HCT116 (cell line): ENCODE measurements at regions not wholly inside any gene's neighbourhood (a gene's known extent, or its start where the extent isn't known, plus 50 kb on each side); places are given as distances from the start of the nearest gene placed in this dataset.

ENCODE experiments used
- ATAC-seq: fragments of 200-7000 bp; cut with Tn5 transposase; 2 replicates; pipeline ENCODE4 v1.9.1; 2020; ENCODE audit warnings: mild to moderate bottlenecking, moderate library complexity
- BruUV-seq: library from RNA; stranded (reverse); fragments of 400-500 nt; replicated peaks from 2 replicates; lab custom pipeline; 2021; lab: Mats Ljungman, UMichigan
- CTCF ChIA-PET: fragments of 300-600 bp; sonication (Branson Sonifier 250); formaldehyde crosslinking; loops from one replicate; lab custom pipeline; 2021; ENCODE audit warnings: antibody characterized with exemption; lab: Charles Lee
- POLR2A ChIA-PET: fragments of 300-600, 350-600 bp; sonication (Branson Sonifier 250); formaldehyde crosslinking; loops from one replicate; lab custom pipeline; 2021; ENCODE audit warnings: antibody characterized with exemption; lab: Charles Lee
- RAD21 ChIA-PET, 2 experiments: fragments of 300-600 bp; sonication (Branson Sonifier 250); formaldehyde crosslinking; loops; one replicate each; lab custom pipeline; 2023; ENCODE audit warnings: low total read pairs in 2 of 2; ENCODE audit not compliant: uncharacterized antibody in 2 of 2, unreplicated experiment in 2 of 2, low non-redundant PET in 1 of 2; lab: Charles Lee
- DNase-seq: peaks from one replicate; pipeline ENCODE4 v3.0.0-alpha.2; 2010; ENCODE audit warnings: low read depth, low spot score
- H2AFZ ChIP-seq: fragments of 200-600 bp; shearing (Covaris generic), sonication (generic); 2 replicates; pipeline ENCODE4 v1.6.1; 2017; ENCODE audit warnings: low read depth, mixed run types, mixed read lengths, antibody characterized with exemption, low read length; ENCODE audit not compliant: poor library complexity, severe bottlenecking
- H3K27ac ChIP-seq: 2 replicates; pipeline ENCODE4 v1.5.1; 2012; ENCODE audit warnings: low read depth, low read length
- H3K27me3 ChIP-seq: fragments of 200-600 bp; sonication (generic); 2 replicates; pipeline ENCODE4 v1.6.1; 2016; ENCODE audit warnings: mixed run types, low read length, mixed read lengths; ENCODE audit not compliant: insufficient read depth
- H3K36me3 ChIP-seq, 2 experiments: fragments of 200-500 bp in 1 of 2; fragments of 200-600 bp in 1 of 2; sonication (Bioruptor generic) in 1 of 2; sonication (generic) in 1 of 2; 2 replicates each; pipeline versions ENCODE4 v1.5.1 to v1.6.1; 2014 to 2016; ENCODE audit warnings: low read length in 2 of 2, inconsistent platforms in 1 of 2, mixed read lengths in 1 of 2, mixed run types in 1 of 2; ENCODE audit not compliant: insufficient read depth in 2 of 2, control insufficient read depth in 1 of 2
- H3K4me1 ChIP-seq, 2 experiments: fragments of 200-600 bp in 1 of 2; sonication (generic) in 1 of 2; 2 replicates each; pipeline versions ENCODE4 v1.5.1 to v1.6.1; 2012 to 2017; ENCODE audit warnings: low read length in 2 of 2, inconsistent platforms in 1 of 2, mild to moderate bottlenecking in 1 of 2, mixed read lengths in 1 of 2, mixed run types in 1 of 2, moderate library complexity in 1 of 2; ENCODE audit not compliant: insufficient read depth in 2 of 2, control insufficient read depth in 1 of 2
- H3K4me2 ChIP-seq: fragments of 200-600 bp; sonication (generic); 2 replicates; pipeline ENCODE4 v1.6.1; 2017; ENCODE audit warnings: mixed run types, low read length, mixed read lengths
- H3K4me3 ChIP-seq, 2 experiments: fragments of 200-600 bp in 1 of 2; sonication (generic) in 1 of 2; replicated peaks in 1 of 2; 2 replicates each; pipeline ENCODE4 v1.5.1; 2011 to 2016; ENCODE audit warnings: low read length in 2 of 2, control low read depth in 1 of 2, low read depth in 1 of 2, mild to moderate bottlenecking in 1 of 2, mixed read lengths in 1 of 2, mixed run types in 1 of 2
- H3K79me2 ChIP-seq: fragments of 200-600 bp; sonication (generic); 2 replicates; pipeline ENCODE4 v1.6.1; 2017; ENCODE audit warnings: mild to moderate bottlenecking, mixed run types, low read length, moderate library complexity, mixed read lengths; ENCODE audit not compliant: insufficient read depth
- H3K9ac ChIP-seq: fragments of 200-600 bp; sonication (generic); 2 replicates; pipeline ENCODE4 v1.6.1; 2016; ENCODE audit warnings: low read length, mixed read lengths
- H3K9me2 ChIP-seq: fragments of 200-600 bp; sonication (generic), shearing (Covaris generic); 2 replicates; pipeline ENCODE4 v1.6.1; 2017; ENCODE audit warnings: mixed run types, mild to moderate bottlenecking, moderate library complexity; ENCODE audit not compliant: insufficient read depth
- H3K9me3 ChIP-seq, 2 experiments: fragments of 200-500 bp in 1 of 2; fragments of 200-600 bp in 1 of 2; sonication (Bioruptor generic) in 1 of 2; sonication (generic) in 1 of 2; 2 replicates each; pipeline ENCODE4 v1.6.1; 2014 to 2017; ENCODE audit warnings: low read length in 2 of 2, mixed read lengths in 2 of 2, inconsistent platforms in 1 of 2, low read depth in 1 of 2, mild to moderate bottlenecking in 1 of 2, mixed run types in 1 of 2, moderate library complexity in 1 of 2; ENCODE audit not compliant: control insufficient read depth in 1 of 2, insufficient read depth in 1 of 2
- H4K20me1 ChIP-seq: fragments of 200-600 bp; sonication (generic), shearing (Covaris generic); 2 replicates; pipeline ENCODE4 v1.6.1; 2017; ENCODE audit warnings: mixed run types, mild to moderate bottlenecking, moderate library complexity; ENCODE audit not compliant: insufficient read depth
- CBX3 ChIP-seq: IDR thresholded peaks from 2 replicates; pipeline ENCODE4 v1.6.1; 2012; ENCODE audit warnings: low read depth
- EGR1 ChIP-seq: IDR thresholded peaks from 2 replicates; pipeline ENCODE4 v1.6.1; 2012; ENCODE audit warnings: low read depth
- ELF1 ChIP-seq: IDR thresholded peaks from 2 replicates; pipeline ENCODE4 v1.6.1; 2012; ENCODE audit warnings: low read depth, borderline replicate concordance
- EZH2phosphoT487 ChIP-seq: fragments of 200-600 bp; IDR thresholded peaks from 2 replicates; pipeline ENCODE4 v1.6.1; 2018; ENCODE audit warnings: antibody characterized with exemption, borderline replicate concordance
- FOSL1 ChIP-seq: IDR thresholded peaks from 2 replicates; pipeline ENCODE4 v1.6.1; 2012; ENCODE audit warnings: low read depth
- POLR2A ChIP-seq: IDR thresholded peaks from 2 replicates; pipeline ENCODE4 v1.7.0; 2011; ENCODE audit warnings: borderline replicate concordance; ENCODE audit not compliant: insufficient read depth, insufficient read length; ENCODE audit errors: extremely low read depth
- POLR2AphosphoS5 ChIP-seq: IDR thresholded peaks from 2 replicates; pipeline ENCODE4 v1.6.1; 2011; ENCODE audit warnings: mild to moderate bottlenecking, low read depth, low read length, moderate library complexity
- REST ChIP-seq: IDR thresholded peaks from 2 replicates; pipeline ENCODE4 v1.6.1; 2012; ENCODE audit warnings: low read depth
- SP1 ChIP-seq: IDR thresholded peaks from 2 replicates; pipeline ENCODE4 v1.6.1; 2012; ENCODE audit warnings: low read depth
- SRF ChIP-seq: IDR thresholded peaks from 2 replicates; pipeline ENCODE4 v1.6.1; 2012; ENCODE audit warnings: low read depth
- YY1 ChIP-seq: IDR thresholded peaks from 2 replicates; pipeline ENCODE4 v1.6.1; 2011; ENCODE audit warnings: low read length, low read depth, moderate library complexity, mild to moderate bottlenecking; ENCODE audit not compliant: insufficient replicate concordance; ENCODE audit errors: extremely low read depth
- ZFX ChIP-seq: fragments of 450-650 bp; IDR thresholded peaks from 2 replicates; pipeline ENCODE4 v1.6.1; 2017
- ZNF274 ChIP-seq: fragments of 200-500 bp; sonication (Bioruptor generic); IDR thresholded peaks from 2 replicates; pipeline ENCODE4 v1.6.1; 2014; ENCODE audit warnings: mild to moderate bottlenecking, low read depth, low read length, inconsistent platforms
- intact Hi-C: fragments of 100-400 bp; cut with micrococcal nuclease; formaldehyde crosslinking; loops from 2 replicates; pipeline ENCODE4 v1.10.0; 2022
- TF ChIP-seq, protein P1 (sequence below): IDR thresholded peaks from 2 replicates; pipeline ENCODE4 v1.6.1; 2012
- TF ChIP-seq, protein P2 (sequence below): IDR thresholded peaks from 2 replicates; pipeline ENCODE4 v1.6.1; 2011; ENCODE audit warnings: mild to moderate bottlenecking, low read length, moderate library complexity; ENCODE audit not compliant: insufficient replicate concordance; ENCODE audit errors: extremely low read depth
- TF ChIP-seq, protein P3 (sequence below): IDR thresholded peaks from 2 replicates; pipeline ENCODE4 v1.6.1; 2012

DNA sequence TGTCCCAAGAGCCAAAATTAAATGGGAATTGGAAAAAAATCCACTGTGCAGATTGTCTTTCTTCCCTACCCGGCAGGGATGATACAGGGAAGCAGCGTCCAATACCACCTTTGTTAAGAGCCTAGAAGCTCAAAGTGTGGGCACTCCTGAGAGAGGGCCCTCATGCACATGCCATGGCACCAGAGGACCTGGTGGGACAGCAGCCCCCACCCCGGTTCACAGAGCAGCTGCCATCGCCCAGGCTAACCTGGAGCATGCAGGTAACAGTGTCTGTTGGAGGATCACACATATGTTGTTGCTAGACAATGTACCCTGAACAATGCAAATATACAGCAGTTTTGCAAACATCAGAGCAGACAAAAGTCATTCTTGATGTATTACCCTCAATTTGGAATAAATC is 206.5 kb downstream of the TJP1 start:
- Histone ChIP-seq H3K79me2 (no peaks in the 10 kb centered on the region), H3K4me3 (no peak overlapping the region), H3K9me2 (no peaks in the 10 kb centered on the region), H3K9ac (no peak overlapping the region), H2AFZ (no peak overlapping the region), H3K27me3 (no peaks in the 10 kb centered on the region), H3K27ac (no peak overlapping the region), H3K4me2 (no peak overlapping the region), H3K36me3 (no peaks in the 10 kb centered on the region), H3K9me3 (no peaks in the 10 kb centered on the region), H3K4me1 (peaks cover 3% of the 10 kb centered on the region in 2 experiments; a peak in 2 of 4 replicates), H4K20me1 (no peaks in the 10 kb centered on the region)
- TF ChIP-seq POLR2AphosphoS5, result no peak
- TF ChIP-seq SRF, result no peak
- TF ChIP-seq, protein P1, sequence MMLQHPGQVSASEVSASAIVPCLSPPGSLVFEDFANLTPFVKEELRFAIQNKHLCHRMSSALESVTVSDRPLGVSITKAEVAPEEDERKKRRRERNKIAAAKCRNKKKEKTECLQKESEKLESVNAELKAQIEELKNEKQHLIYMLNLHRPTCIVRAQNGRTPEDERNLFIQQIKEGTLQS, result no peak
- no peak for TF ChIP-seq EZH2phosphoT487
- TF ChIP-seq FOSL1, result no peak
- TF ChIP-seq SP1, result no peak
- no peak for TF ChIP-seq CBX3
- no peak for TF ChIP-seq ZNF274
- no peak for TF ChIP-seq POLR2A
- no peak for TF ChIP-seq ZFX
- TF ChIP-seq, protein P2, sequence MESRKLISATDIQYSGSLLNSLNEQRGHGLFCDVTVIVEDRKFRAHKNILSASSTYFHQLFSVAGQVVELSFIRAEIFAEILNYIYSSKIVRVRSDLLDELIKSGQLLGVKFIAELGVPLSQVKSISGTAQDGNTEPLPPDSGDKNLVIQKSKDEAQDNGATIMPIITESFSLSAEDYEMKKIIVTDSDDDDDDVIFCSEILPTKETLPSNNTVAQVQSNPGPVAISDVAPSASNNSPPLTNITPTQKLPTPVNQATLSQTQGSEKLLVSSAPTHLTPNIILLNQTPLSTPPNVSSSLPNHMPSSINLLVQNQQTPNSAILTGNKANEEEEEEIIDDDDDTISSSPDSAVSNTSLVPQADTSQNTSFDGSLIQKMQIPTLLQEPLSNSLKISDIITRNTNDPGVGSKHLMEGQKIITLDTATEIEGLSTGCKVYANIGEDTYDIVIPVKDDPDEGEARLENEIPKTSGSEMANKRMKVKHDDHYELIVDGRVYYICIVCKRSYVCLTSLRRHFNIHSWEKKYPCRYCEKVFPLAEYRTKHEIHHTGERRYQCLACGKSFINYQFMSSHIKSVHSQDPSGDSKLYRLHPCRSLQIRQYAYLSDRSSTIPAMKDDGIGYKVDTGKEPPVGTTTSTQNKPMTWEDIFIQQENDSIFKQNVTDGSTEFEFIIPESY, result no peak
- no peak for TF ChIP-seq REST
- TF ChIP-seq EGR1, result no peak
- TF ChIP-seq, protein P3, sequence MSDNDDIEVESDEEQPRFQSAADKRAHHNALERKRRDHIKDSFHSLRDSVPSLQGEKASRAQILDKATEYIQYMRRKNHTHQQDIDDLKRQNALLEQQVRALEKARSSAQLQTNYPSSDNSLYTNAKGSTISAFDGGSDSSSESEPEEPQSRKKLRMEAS, result no peak
- no peak for TF ChIP-seq YY1
- TF ChIP-seq ELF1, result no peak
- ChIA-PET POLR2A (no interaction called here), CTCF (no interaction called here), RAD21 (no interaction called here)
- intact Hi-C loops, result loop anchor here (5.0 kb wide), 1 partner anchor 37 kb away; no protein-coding TSS in a partner anchor
- ATAC-seq (no peak), DNase-seq (no peak)
- no TSS peak for BruUV-seq
